Suprapubic skin (tissue), 3 donors: ENCODE measurements at regions not wholly inside any gene's neighbourhood (a gene's known extent, or its start where the extent isn't known, plus 50 kb on each side); places are given as distances from the start of the nearest gene placed in this dataset.

Source experiments
- EP300 ChIP-seq: sonication (generic); formaldehyde crosslinking; IDR thresholded peaks from one replicate; pipeline ENCODE4 v1.6.1; 2017; ENCODE audit warnings: antibody characterized with exemption
- POLR2A ChIP-seq, 2 donors: fragments of 450-650 bp; IDR thresholded peaks; one replicate each; pipeline ENCODE4 v1.6.1; 2017; ENCODE audit warnings: antibody characterized with exemption in 2 of 2, mild to moderate bottlenecking in 2 of 2, moderate library complexity in 2 of 2
- TF ChIP-seq, protein P1 (sequence below), 2 donors: fragments of 200-600 bp in 1 of 2; fragments of 450-650 bp in 1 of 2; sonication (generic) in 1 of 2; IDR thresholded peaks; one replicate each; pipeline ENCODE4 v1.5.1; 2016 to 2019; ENCODE audit warnings: antibody characterized with exemption in 2 of 2, mild to moderate bottlenecking in 1 of 2, moderate library complexity in 1 of 2

DNA sequence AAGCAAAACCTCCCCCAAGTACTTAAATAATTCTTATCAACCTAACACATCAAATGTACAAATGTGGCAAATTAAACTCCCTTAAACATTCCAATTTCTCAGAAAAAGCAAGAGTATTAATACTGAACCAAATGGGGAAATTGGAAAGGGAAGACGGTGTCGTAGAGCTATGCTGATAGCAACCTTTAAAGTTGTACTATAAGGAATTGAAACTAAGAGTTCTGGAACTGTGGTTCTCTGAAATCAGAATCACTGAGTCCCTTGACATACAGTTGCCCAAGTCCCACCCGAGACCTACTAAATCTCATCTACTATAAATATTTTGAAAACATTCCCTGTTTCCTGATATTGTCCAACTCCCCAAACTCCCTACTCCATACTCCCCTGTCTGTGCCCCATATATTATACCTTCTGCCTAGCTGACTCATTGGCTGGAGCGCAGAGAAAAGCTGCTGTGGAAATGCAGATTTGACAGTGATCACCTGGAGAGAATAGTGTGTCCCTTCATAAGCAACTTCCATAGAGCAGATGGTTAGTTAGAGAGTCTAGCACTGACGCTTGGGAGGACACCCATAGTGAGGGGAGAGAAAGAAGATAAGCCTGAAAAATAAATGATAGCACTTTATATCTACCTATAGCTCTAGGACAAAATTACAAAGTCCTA, 51.4 kb upstream of the ITM2B start:
- TF ChIP-seq, protein P1, sequence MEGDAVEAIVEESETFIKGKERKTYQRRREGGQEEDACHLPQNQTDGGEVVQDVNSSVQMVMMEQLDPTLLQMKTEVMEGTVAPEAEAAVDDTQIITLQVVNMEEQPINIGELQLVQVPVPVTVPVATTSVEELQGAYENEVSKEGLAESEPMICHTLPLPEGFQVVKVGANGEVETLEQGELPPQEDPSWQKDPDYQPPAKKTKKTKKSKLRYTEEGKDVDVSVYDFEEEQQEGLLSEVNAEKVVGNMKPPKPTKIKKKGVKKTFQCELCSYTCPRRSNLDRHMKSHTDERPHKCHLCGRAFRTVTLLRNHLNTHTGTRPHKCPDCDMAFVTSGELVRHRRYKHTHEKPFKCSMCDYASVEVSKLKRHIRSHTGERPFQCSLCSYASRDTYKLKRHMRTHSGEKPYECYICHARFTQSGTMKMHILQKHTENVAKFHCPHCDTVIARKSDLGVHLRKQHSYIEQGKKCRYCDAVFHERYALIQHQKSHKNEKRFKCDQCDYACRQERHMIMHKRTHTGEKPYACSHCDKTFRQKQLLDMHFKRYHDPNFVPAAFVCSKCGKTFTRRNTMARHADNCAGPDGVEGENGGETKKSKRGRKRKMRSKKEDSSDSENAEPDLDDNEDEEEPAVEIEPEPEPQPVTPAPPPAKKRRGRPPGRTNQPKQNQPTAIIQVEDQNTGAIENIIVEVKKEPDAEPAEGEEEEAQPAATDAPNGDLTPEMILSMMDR (IDR thresholded peaks at IDR 0.05): no peak
- TF ChIP-seq EP300: no peak
- no peak for TF ChIP-seq POLR2A (IDR thresholded peaks at IDR 0.05)
